ENCODE measurements at regions not wholly inside any gene's neighbourhood (a gene's known extent, or its start where the extent isn't known, plus 50 kb on each side); places are given as distances from the start of the nearest gene placed in this dataset.

DNA sequence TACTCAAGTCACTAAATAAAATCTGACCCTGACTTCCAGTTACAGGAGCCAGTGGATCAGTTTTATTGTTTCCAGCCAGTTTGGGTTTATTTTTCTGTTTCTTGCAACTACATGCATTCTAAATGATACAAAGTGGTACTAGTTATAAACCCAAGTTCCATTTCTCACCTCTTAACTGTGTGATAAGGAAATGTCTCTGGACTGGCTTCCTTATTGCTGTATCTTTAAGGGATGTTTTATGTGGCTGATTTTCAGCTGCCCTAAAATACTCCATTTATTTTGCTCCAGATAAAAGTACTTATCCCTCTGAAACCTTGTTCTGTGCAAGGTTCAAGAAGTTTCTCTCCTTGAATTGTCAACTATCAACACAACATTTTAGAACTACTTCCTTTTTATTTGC, 107.9 kb upstream of the DLX2 start:
- no peaks in the 10 kb centered on the region for H3K4me1 ChIP-seq (ENCODE audit: control insufficient read depth, insufficient read depth, low read length)
- ChIA-PET CTCF (no interaction called here), POLR2A (no interaction called here)
- no peak overlapping the region for H3K4me3 ChIP-seq (ENCODE audit: low read depth in 2 of 2, low read length in 2 of 2)
- no peaks in the 10 kb centered on the region for H3K27me3 ChIP-seq (ENCODE audit: control insufficient read depth, insufficient read depth, low read length)
- H3K27ac ChIP-seq (ENCODE audit: low read length): no peak overlapping the region
- TF ChIP-seq CTCF (IDR thresholded peaks at IDR 0.05) (no peak), SIN3A (IDR thresholded peaks at IDR 0.05; ENCODE audit: borderline replicate concordance, insufficient read depth, low read depth, low read length) (no peak), TCF7L2 (IDR thresholded peaks at IDR 0.05; ENCODE audit: low read depth, low read length) (no peak), POLR2AphosphoS5 (IDR thresholded peaks at IDR 0.05; ENCODE audit: low read depth, low read length) (no peak)
- TF ChIP-seq, protein P1, sequence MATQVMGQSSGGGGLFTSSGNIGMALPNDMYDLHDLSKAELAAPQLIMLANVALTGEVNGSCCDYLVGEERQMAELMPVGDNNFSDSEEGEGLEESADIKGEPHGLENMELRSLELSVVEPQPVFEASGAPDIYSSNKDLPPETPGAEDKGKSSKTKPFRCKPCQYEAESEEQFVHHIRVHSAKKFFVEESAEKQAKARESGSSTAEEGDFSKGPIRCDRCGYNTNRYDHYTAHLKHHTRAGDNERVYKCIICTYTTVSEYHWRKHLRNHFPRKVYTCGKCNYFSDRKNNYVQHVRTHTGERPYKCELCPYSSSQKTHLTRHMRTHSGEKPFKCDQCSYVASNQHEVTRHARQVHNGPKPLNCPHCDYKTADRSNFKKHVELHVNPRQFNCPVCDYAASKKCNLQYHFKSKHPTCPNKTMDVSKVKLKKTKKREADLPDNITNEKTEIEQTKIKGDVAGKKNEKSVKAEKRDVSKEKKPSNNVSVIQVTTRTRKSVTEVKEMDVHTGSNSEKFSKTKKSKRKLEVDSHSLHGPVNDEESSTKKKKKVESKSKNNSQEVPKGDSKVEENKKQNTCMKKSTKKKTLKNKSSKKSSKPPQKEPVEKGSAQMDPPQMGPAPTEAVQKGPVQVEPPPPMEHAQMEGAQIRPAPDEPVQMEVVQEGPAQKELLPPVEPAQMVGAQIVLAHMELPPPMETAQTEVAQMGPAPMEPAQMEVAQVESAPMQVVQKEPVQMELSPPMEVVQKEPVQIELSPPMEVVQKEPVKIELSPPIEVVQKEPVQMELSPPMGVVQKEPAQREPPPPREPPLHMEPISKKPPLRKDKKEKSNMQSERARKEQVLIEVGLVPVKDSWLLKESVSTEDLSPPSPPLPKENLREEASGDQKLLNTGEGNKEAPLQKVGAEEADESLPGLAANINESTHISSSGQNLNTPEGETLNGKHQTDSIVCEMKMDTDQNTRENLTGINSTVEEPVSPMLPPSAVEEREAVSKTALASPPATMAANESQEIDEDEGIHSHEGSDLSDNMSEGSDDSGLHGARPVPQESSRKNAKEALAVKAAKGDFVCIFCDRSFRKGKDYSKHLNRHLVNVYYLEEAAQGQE (IDR thresholded peaks at IDR 0.05; ENCODE audit: insufficient read depth in 1 of 2, low read depth in 2 of 2, low read length in 1 of 2): no peak
- intact Hi-C loops (cut with micrococcal nuclease; ENCODE audit: unreplicated experiment) (no loop called here), in situ Hi-C loops (cut with HindIII; ENCODE audit: low pct_unique_long_range_greater_than_20kb, low sequenced_read_pairs) (no loop called here)
- ATAC-seq: no peak
- no peak for DNase-seq (ENCODE audit: low read depth, low spot score)
- BruUV-seq (replicated peaks): no TSS peak
- no peaks in the 10 kb centered on the region for H3K36me3 ChIP-seq (ENCODE audit: control insufficient read depth, insufficient read depth, low read length)
- H3K9me3 ChIP-seq (ENCODE audit: control insufficient read depth, insufficient read depth, low read depth, low read length): no peaks in the 10 kb centered on the region

- CTCF ChIA-PET: no interaction called here
- Histone ChIP-seq H3K9me3 (ENCODE audit: control insufficient read depth, insufficient read depth, low read depth, low read length) (no peaks in the 10 kb centered on the region), H3K27me3 (ENCODE audit: control insufficient read depth, insufficient read depth, low read length) (no peaks in the 10 kb centered on the region), H3K36me3 (ENCODE audit: control insufficient read depth, insufficient read depth, low read length) (no peaks in the 10 kb centered on the region), H3K4me3 (ENCODE audit: low read depth in 2 of 2, low read length in 2 of 2) (no peak overlapping the region), H3K27ac (ENCODE audit: low read length) (no peak overlapping the region), H3K4me1 (ENCODE audit: control insufficient read depth, insufficient read depth, low read length) (no peaks in the 10 kb centered on the region)
- in situ Hi-C loops (cut with HindIII; ENCODE audit: low pct_unique_long_range_greater_than_20kb, low sequenced_read_pairs): no loop called here
- POLR2A ChIA-PET: no interaction called here
- TF ChIP-seq, protein P1 (IDR thresholded peaks at IDR 0.05; ENCODE audit: insufficient read depth in 1 of 2, low read depth in 2 of 2, low read length in 1 of 2): no peak
- TF ChIP-seq POLR2AphosphoS5 (IDR thresholded peaks at IDR 0.05; ENCODE audit: low read depth, low read length) (no peak), TCF7L2 (IDR thresholded peaks at IDR 0.05; ENCODE audit: low read depth, low read length) (no peak), SIN3A (IDR thresholded peaks at IDR 0.05; ENCODE audit: borderline replicate concordance, insufficient read depth, low read depth, low read length) (no peak), CTCF (IDR thresholded peaks at IDR 0.05) (no peak)
- no peak for ATAC-seq
- BruUV-seq (replicated peaks): no TSS peak
- intact Hi-C loops (cut with micrococcal nuclease; ENCODE audit: unreplicated experiment): no loop called here
- DNase-seq (ENCODE audit: low read depth, low spot score): no peak
Observed at GRCh38 chr2:172211512-172211911, 108.8 kb upstream of the DLX2 start.

All from Panc1 (cell line).